ENCODE measurements at regions not wholly inside any gene's neighbourhood (a gene's known extent, or its start where the extent isn't known, plus 50 kb on each side); places are given as distances from the start of the nearest gene placed in this dataset.

- Histone ChIP-seq H3K4me3 (ENCODE audit: low read length) (no peak overlapping the region), H3K27me3 (ENCODE audit: control insufficient read depth, low read length) (peaks cover 7% of the 10 kb centered on the region; the same call in 1 of the 2 replicates), H3K9me2 (replicated peaks; ENCODE audit: control insufficient read depth, low read length) (no peaks in the 10 kb centered on the region), H3K79me2 (ENCODE audit: control insufficient read depth, low read length) (no peaks in the 10 kb centered on the region), H3K9me3 (ENCODE audit: control insufficient read depth, insufficient read depth, low read length) (no peaks in the 10 kb centered on the region), H3K36me3 (ENCODE audit: control insufficient read depth, low read length) (no peaks in the 10 kb centered on the region), H3K27ac (ENCODE audit: low read depth, low read length) (no peak overlapping the region), H3K4me2 (ENCODE audit: low read length) (no peak overlapping the region), H4K20me1 (ENCODE audit: control insufficient read depth, insufficient read depth, low read depth, low read length) (no peaks in the 10 kb centered on the region), H3K4me1 (ENCODE audit: control insufficient read depth, low read length) (no peaks in the 10 kb centered on the region), H3F3A (ENCODE audit: control insufficient read depth, insufficient read depth) (no peaks in the 10 kb centered on the region)
- TF ChIP-seq EZH2phosphoT487 (IDR thresholded peaks at IDR 0.05; ENCODE audit: borderline replicate concordance, low read length) (no peak), CTCF (IDR thresholded peaks at IDR 0.05; ENCODE audit: low read depth, low read length, poor library complexity, severe bottlenecking) (no peak)
Measured at GRCh38 chr21:38590449-38591217, 92.4 kb upstream of the ERG start.

- H3F3A ChIP-seq (ENCODE audit: control insufficient read depth, insufficient read depth), result no peaks in the 10 kb centered on the region
- H3K9me3 ChIP-seq (ENCODE audit: control insufficient read depth, insufficient read depth, low read length), result no peaks in the 10 kb centered on the region
- no peaks in the 10 kb centered on the region for H3K4me1 ChIP-seq (ENCODE audit: control insufficient read depth, low read length)
- TF ChIP-seq EZH2phosphoT487 (IDR thresholded peaks at IDR 0.05; ENCODE audit: borderline replicate concordance, low read length), result no peak
- no peak for TF ChIP-seq CTCF (IDR thresholded peaks at IDR 0.05; ENCODE audit: low read depth, low read length, poor library complexity, severe bottlenecking)
- H3K4me3 ChIP-seq (ENCODE audit: low read length), result no peak overlapping the region
- H3K36me3 ChIP-seq (ENCODE audit: control insufficient read depth, low read length), result no peaks in the 10 kb centered on the region
- no peaks in the 10 kb centered on the region for H3K79me2 ChIP-seq (ENCODE audit: control insufficient read depth, low read length)
- no peak overlapping the region for H3K27ac ChIP-seq (ENCODE audit: low read depth, low read length)
- no peaks in the 10 kb centered on the region for H3K9me2 ChIP-seq (replicated peaks; ENCODE audit: control insufficient read depth, low read length)
- H3K27me3 ChIP-seq (ENCODE audit: control insufficient read depth, low read length), result peaks cover 7% of the 10 kb centered on the region; the same call in 1 of the 2 replicates
- no peak overlapping the region for H3K4me2 ChIP-seq (ENCODE audit: low read length)
- H4K20me1 ChIP-seq (ENCODE audit: control insufficient read depth, insufficient read depth, low read depth, low read length), result no peaks in the 10 kb centered on the region
Measured at GRCh38 chr21:38591218-38591537, 92.9 kb upstream of the ERG start.

GRCh38 chr21:38596264-38597042 is 98.2 kb upstream of the ERG start:
- H3K4me2 ChIP-seq (ENCODE audit: low read length), result no peak overlapping the region
- H3K9me3 ChIP-seq (ENCODE audit: control insufficient read depth, insufficient read depth, low read length), result no peaks in the 10 kb centered on the region
- H4K20me1 ChIP-seq (ENCODE audit: control insufficient read depth, insufficient read depth, low read depth, low read length), result no peaks in the 10 kb centered on the region
- no peaks in the 10 kb centered on the region for H3K9me2 ChIP-seq (replicated peaks; ENCODE audit: control insufficient read depth, low read length)
- TF ChIP-seq CTCF (IDR thresholded peaks at IDR 0.05; ENCODE audit: low read depth, low read length, poor library complexity, severe bottlenecking) (no peak), EZH2phosphoT487 (IDR thresholded peaks at IDR 0.05; ENCODE audit: borderline replicate concordance, low read length) (no peak)
- peaks cover 11% of the 10 kb centered on the region; the same call in 1 of the 2 replicates for H3K27me3 ChIP-seq (ENCODE audit: control insufficient read depth, low read length)
- H3K4me3 ChIP-seq (ENCODE audit: low read length), result no peak overlapping the region
- no peaks in the 10 kb centered on the region for H3F3A ChIP-seq (ENCODE audit: control insufficient read depth, insufficient read depth)
- no peaks in the 10 kb centered on the region for H3K4me1 ChIP-seq (ENCODE audit: control insufficient read depth, low read length)
- H3K79me2 ChIP-seq (ENCODE audit: control insufficient read depth, low read length), result no peaks in the 10 kb centered on the region
- no peak overlapping the region for H3K27ac ChIP-seq (ENCODE audit: low read depth, low read length)
- H3K36me3 ChIP-seq (ENCODE audit: control insufficient read depth, low read length), result no peaks in the 10 kb centered on the region

Data from DOHH2 (cell line).